Endothelial cell (in vitro differentiated cells): ENCODE measurements at regions not wholly inside any gene's neighbourhood (a gene's known extent, or its start where the extent isn't known, plus 50 kb on each side); places are given as distances from the start of the nearest gene placed in this dataset.

ENCODE experiments used
- DNase-seq: peaks from one replicate; pipeline ENCODE4 v3.0.0; 2021; ENCODE audit warnings: low spot score
- H3K27ac Mint-ChIP-seq: one replicate; pipeline ENCODE4 v1.8.0; 2021; ENCODE audit warnings: mixed read lengths, inconsistent platforms; ENCODE audit not compliant: unreplicated experiment
- H3K27me3 Mint-ChIP-seq: one replicate; pipeline ENCODE4 v1.8.0; 2021; ENCODE audit warnings: mild to moderate bottlenecking, moderate library complexity, mixed read lengths, inconsistent platforms; ENCODE audit not compliant: unreplicated experiment
- H3K36me3 Mint-ChIP-seq: one replicate; pipeline ENCODE4 v1.8.0; 2021; ENCODE audit warnings: mild to moderate bottlenecking, low read depth, mixed read lengths, inconsistent platforms; ENCODE audit not compliant: unreplicated experiment
- H3K4me1 Mint-ChIP-seq: one replicate; pipeline ENCODE4 v1.8.0; 2021; ENCODE audit warnings: mild to moderate bottlenecking, mixed read lengths, inconsistent platforms; ENCODE audit not compliant: unreplicated experiment
- H3K4me3 Mint-ChIP-seq: one replicate; pipeline ENCODE4 v1.8.0; 2021; ENCODE audit warnings: mild to moderate bottlenecking, mixed read lengths, inconsistent platforms; ENCODE audit not compliant: unreplicated experiment
- H3K9me3 Mint-ChIP-seq: one replicate; pipeline ENCODE4 v1.8.0; 2021; ENCODE audit warnings: mixed read lengths, inconsistent platforms; ENCODE audit not compliant: unreplicated experiment
- CTCF ChIP-seq: fragments of 200-600 bp; sonication (generic); IDR thresholded peaks from one replicate; pipeline ENCODE4 v1.5.0; 2021; ENCODE audit warnings: antibody characterized with exemption; ENCODE audit not compliant: unreplicated experiment

- Mint-ChIP-seq H3K36me3 (no peaks in the 10 kb centered on the region), H3K27ac (no peak overlapping the region), H3K4me1 (peaks cover 7% of the 10 kb centered on the region), H3K27me3 (peaks cover 6% of the 10 kb centered on the region), H3K9me3 (no peaks in the 10 kb centered on the region), H3K4me3 (no peak overlapping the region)
- no peak for DNase-seq
- TF ChIP-seq CTCF = no peak
Measured at GRCh38 chr16:29315916-29316517, 90.5 kb downstream of the NPIPB11 start.

- Mint-ChIP-seq H3K4me3 (no peak overlapping the region), H3K27me3 (peaks cover 6% of the 10 kb centered on the region), H3K9me3 (no peaks in the 10 kb centered on the region), H3K36me3 (no peaks in the 10 kb centered on the region), H3K4me1 (peaks cover 6% of the 10 kb centered on the region), H3K27ac (no peak overlapping the region)
- DNase-seq = no peak
- TF ChIP-seq CTCF = no peak
Measured at GRCh38 chr16:29315046-29315445, 91.5 kb downstream of the NPIPB11 start.

GRCh38 chr16:29314292-29314934 is 92.1 kb downstream of the NPIPB11 start:
- Mint-ChIP-seq H3K36me3 (no peaks in the 10 kb centered on the region), H3K4me1 (peaks cover 2% of the 10 kb centered on the region)

GRCh38 chr16:29313559-29314048 is 92.9 kb downstream of the NPIPB11 start:
- no peak overlapping the region for H3K4me3 Mint-ChIP-seq
- DNase-seq = no peak

More at GRCh38 chr16:29314292-29314934, 92.1 kb downstream of the NPIPB11 start:
- H3K27me3 Mint-ChIP-seq = peaks cover 6% of the 10 kb centered on the region
- H3K9me3 Mint-ChIP-seq = no peaks in the 10 kb centered on the region
- H3K27ac Mint-ChIP-seq = no peak overlapping the region
- TF ChIP-seq CTCF = no peak
- no peak for DNase-seq
- no peak overlapping the region for H3K4me3 Mint-ChIP-seq

More at GRCh38 chr16:29313559-29314048, 92.9 kb downstream of the NPIPB11 start:
- Mint-ChIP-seq H3K27ac (no peak overlapping the region), H3K9me3 (no peaks in the 10 kb centered on the region), H3K27me3 (peaks cover 6% of the 10 kb centered on the region), H3K36me3 (no peaks in the 10 kb centered on the region), H3K4me1 (peaks cover 2% of the 10 kb centered on the region)
- TF ChIP-seq CTCF = no peak
